OCI-LY7 (cell line): ENCODE measurements at regions not wholly inside any gene's neighbourhood (a gene's known extent, or its start where the extent isn't known, plus 50 kb on each side); places are given as distances from the start of the nearest gene placed in this dataset.

ENCODE experiments used
- BruUV-seq: library from RNA; stranded (reverse); fragments of 400-500 nt; replicated peaks from 2 replicates; lab custom pipeline; 2021; lab: Mats Ljungman, UMichigan
- CTCF ChIA-PET: fragments of 300-600 bp; sonication (Branson Sonifier 250); formaldehyde crosslinking; loops from one replicate; lab custom pipeline; 2022; ENCODE audit warnings: antibody characterized with exemption; ENCODE audit not compliant: unreplicated experiment; lab: Charles Lee
- POLR2A ChIA-PET: fragments of 300-600 bp; sonication (Branson Sonifier 250); formaldehyde crosslinking; loops from one replicate; lab custom pipeline; 2022; ENCODE audit warnings: antibody characterized with exemption; lab: Charles Lee
- DNase-seq: peaks from one replicate; pipeline ENCODE4 v3.0.0-alpha.2; 2015; ENCODE audit warnings: low spot score
- H2AFZ ChIP-seq: fragments of 200-600 bp; sonication (generic), shearing (Covaris generic); 2 replicates; pipeline ENCODE4 v1.6.1; 2014; ENCODE audit warnings: mild to moderate bottlenecking, antibody characterized with exemption, low read length, moderate library complexity
- H3K27ac ChIP-seq: fragments of 200-600 bp; sonication (generic); 2 replicates; pipeline ENCODE4 v1.5.1; 2014; ENCODE audit warnings: mixed run types, low read depth, mild to moderate bottlenecking, moderate library complexity, low read length, inconsistent platforms; ENCODE audit not compliant: poor library complexity, severe bottlenecking
- H3K36me3 ChIP-seq: fragments of 200-600 bp; sonication (generic); 2 replicates; pipeline ENCODE4 v1.6.1; 2014; ENCODE audit warnings: mild to moderate bottlenecking, antibody characterized with exemption, low read length, moderate library complexity, mixed read lengths; ENCODE audit not compliant: insufficient read depth
- H3K4me1 ChIP-seq: fragments of 200-600 bp; sonication (generic); 2 replicates; pipeline ENCODE4 v1.5.1; 2014; ENCODE audit warnings: mild to moderate bottlenecking, low read length; ENCODE audit not compliant: insufficient read depth, poor library complexity, severe bottlenecking
- H3K4me2 ChIP-seq: fragments of 200-600 bp; sonication (generic); 2 replicates; pipeline ENCODE4 v1.6.1; 2014; ENCODE audit warnings: mild to moderate bottlenecking, low read length
- H3K4me3 ChIP-seq: fragments of 200-600 bp; sonication (generic); 2 replicates; pipeline ENCODE4 v1.5.1; 2014; ENCODE audit warnings: mild to moderate bottlenecking, low read depth, low read length; ENCODE audit not compliant: poor library complexity, severe bottlenecking
- H3K79me2 ChIP-seq: fragments of 200-600 bp; sonication (generic); 2 replicates; pipeline ENCODE4 v1.6.1; 2016; ENCODE audit warnings: low read depth, mild to moderate bottlenecking, low read length, moderate library complexity, mixed read lengths; ENCODE audit not compliant: insufficient read depth
- H3K9me2 ChIP-seq: fragments of 200-600 bp; sonication (generic); 2 replicates; pipeline ENCODE4 v1.6.1; 2016; ENCODE audit warnings: mild to moderate bottlenecking, low read length, mixed read lengths; ENCODE audit not compliant: insufficient read depth
- H3K9me3 ChIP-seq: fragments of 200-600 bp; sonication (generic); 2 replicates; pipeline ENCODE4 v1.6.1; 2014; ENCODE audit warnings: mild to moderate bottlenecking, mixed run types, low read length, mixed read lengths
- H4K20me1 ChIP-seq: fragments of 200-600 bp; sonication (generic); 2 replicates; pipeline ENCODE4 v1.6.1; 2014; ENCODE audit warnings: mild to moderate bottlenecking, antibody characterized with exemption, low read length, moderate library complexity, mixed read lengths; ENCODE audit not compliant: insufficient read depth
- CTCF ChIP-seq: fragments of 200-600 bp; sonication (generic); conservative IDR thresholded peaks from 2 replicates; pipeline ENCODE4 v1.5.1; 2014; ENCODE audit warnings: mild to moderate bottlenecking, antibody characterized with exemption, low read length, moderate library complexity, mixed read lengths
- EZH2phosphoT487 ChIP-seq: fragments of 200-600 bp; sonication (generic); IDR thresholded peaks from 2 replicates; pipeline ENCODE4 v1.6.1; 2018; ENCODE audit warnings: low read depth, borderline replicate concordance, mild to moderate bottlenecking, mixed run types, antibody characterized with exemption, low read length, moderate library complexity, mixed read lengths
- intact Hi-C: fragments of 100-400 bp; cut with micrococcal nuclease; formaldehyde crosslinking; loops from one replicate; pipeline ENCODE4 v1.10.0; 2022; ENCODE audit not compliant: unreplicated experiment

DNA sequence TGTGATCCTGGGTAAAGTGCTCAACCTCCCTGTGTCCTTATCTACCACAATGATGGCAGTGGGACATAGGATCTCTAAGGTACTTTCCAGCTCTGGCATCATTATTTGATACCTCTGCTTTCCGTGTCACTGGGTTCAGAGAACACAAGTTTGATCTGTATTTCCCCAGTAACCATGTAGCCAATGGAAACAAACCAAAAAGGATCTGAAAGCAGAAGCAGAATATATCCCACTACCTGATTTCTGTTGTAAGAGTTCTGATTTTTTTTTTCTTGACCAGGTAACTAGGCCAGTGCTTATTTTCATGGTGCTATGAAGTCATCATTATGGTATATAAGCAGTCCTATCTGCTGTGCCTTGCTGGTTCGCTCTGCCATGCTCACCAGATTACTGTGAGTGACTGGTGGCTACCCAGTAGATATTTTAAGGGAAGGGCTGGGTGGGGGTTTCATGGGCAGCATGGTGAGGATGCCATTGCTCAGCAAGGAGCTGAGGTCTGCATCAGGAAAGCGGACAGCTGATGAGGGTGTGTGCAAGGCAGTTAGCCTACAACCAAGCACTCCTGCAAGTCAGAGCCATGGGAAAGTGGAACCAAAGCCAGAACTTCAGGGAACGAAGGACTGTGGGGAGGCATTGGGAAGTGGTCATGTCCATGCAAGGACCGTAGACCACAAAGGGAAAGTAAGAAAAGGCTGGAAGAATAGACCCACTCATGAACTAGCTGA, 104.9 kb upstream of the EDEM3 start:
- Histone ChIP-seq H3K79me2 (no peaks in the 10 kb centered on the region), H3K9me3 (no peaks in the 10 kb centered on the region), H3K9me2 (no peaks in the 10 kb centered on the region), H2AFZ (no peak overlapping the region), H3K27ac (no peak overlapping the region), H3K4me1 (no peaks in the 10 kb centered on the region), H3K4me3 (no peak overlapping the region), H3K4me2 (no peak overlapping the region), H3K36me3 (no peaks in the 10 kb centered on the region), H4K20me1 (no peaks in the 10 kb centered on the region)
- intact Hi-C loops, result no loop called here
- BruUV-seq, result no TSS peak
- ChIA-PET CTCF (no interaction called here), POLR2A (no interaction called here)
- no peak for DNase-seq
- no peak for TF ChIP-seq CTCF
- no peak for TF ChIP-seq EZH2phosphoT487

- no TSS peak for BruUV-seq
- Histone ChIP-seq H3K79me2 (no peaks in the 10 kb centered on the region), H3K9me3 (no peaks in the 10 kb centered on the region), H4K20me1 (no peaks in the 10 kb centered on the region), H2AFZ (no peak overlapping the region), H3K36me3 (no peaks in the 10 kb centered on the region), H3K4me2 (no peak overlapping the region), H3K4me1 (no peaks in the 10 kb centered on the region), H3K9me2 (no peaks in the 10 kb centered on the region), H3K4me3 (no peak overlapping the region), H3K27ac (no peak overlapping the region)
- TF ChIP-seq EZH2phosphoT487 (no peak), CTCF (no peak)
- ChIA-PET CTCF (no interaction called here), POLR2A (no interaction called here)
- intact Hi-C loops, result no loop called here
- no peak for DNase-seq
These were observed 103.6 kb upstream of the EDEM3 start for GRCh38 chr1:184858288-184858687.

DNA sequence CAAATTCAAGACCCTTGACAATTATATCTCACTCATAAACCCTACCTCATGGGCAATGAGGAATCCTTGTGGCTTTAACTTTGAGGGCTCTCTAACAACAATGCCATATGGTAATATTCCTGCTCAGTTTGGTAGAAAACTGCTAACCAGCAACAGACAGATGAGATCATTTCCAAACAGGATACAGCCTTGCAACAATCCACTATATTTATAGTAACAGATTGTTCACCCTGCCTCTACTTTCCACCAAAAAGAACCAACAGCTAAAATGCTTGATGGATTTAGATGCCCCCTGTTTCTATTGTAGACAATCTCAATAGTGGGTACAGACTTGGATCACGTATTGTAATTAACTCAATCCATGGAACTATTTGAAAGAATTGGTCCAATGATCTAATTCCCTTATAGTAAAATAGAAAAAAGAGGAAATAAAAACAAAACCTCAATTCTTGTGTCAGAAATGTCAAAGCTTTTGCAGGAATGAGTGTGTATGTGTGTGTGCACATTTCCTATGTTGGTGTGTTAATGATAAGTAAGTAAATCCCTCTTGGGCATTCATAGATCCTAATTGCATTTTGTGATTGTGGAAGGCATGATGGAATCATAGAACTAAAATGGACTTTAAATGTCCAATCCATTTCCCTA, 100.0 kb upstream of the EDEM3 start:
- BruUV-seq, result no TSS peak
- no peaks in the 10 kb centered on the region for H3K79me2 ChIP-seq
- H2AFZ ChIP-seq, result no peak overlapping the region
- intact Hi-C loops, result no loop called here
- H3K9me2 ChIP-seq, result no peaks in the 10 kb centered on the region
- no peaks in the 10 kb centered on the region for H3K4me1 ChIP-seq
- ChIA-PET CTCF (no interaction called here), POLR2A (interaction anchor here (0.7 to 1.4 kb wide), 2 partner anchors 22 to 530 kb away, joined by 3 read pairs; no protein-coding TSS in a partner anchor)
- H3K27ac ChIP-seq, result no peak overlapping the region
- no peak overlapping the region for H3K4me2 ChIP-seq
- TF ChIP-seq CTCF (no peak), EZH2phosphoT487 (no peak)
- no peak overlapping the region for H3K4me3 ChIP-seq
- H3K36me3 ChIP-seq, result no peaks in the 10 kb centered on the region
- H3K9me3 ChIP-seq, result no peaks in the 10 kb centered on the region
- no peak for DNase-seq
- H4K20me1 ChIP-seq, result no peaks in the 10 kb centered on the region
